IMR-90 (cell line): ENCODE measurements at regions not wholly inside any gene's neighbourhood (a gene's known extent, or its start where the extent isn't known, plus 50 kb on each side); places are given as distances from the start of the nearest gene placed in this dataset.

Source experiments
- BHLHE40 ChIP-seq: fragments of 150-350 bp; IDR thresholded peaks from 2 replicates; pipeline ENCODE4 v1.6.1; 2016; ENCODE audit warnings: mild to moderate bottlenecking, low read depth, low read length
- CEBPB ChIP-seq: IDR thresholded peaks from 2 replicates; pipeline ENCODE4 v1.6.1; 2012; ENCODE audit warnings: low read depth, low read length, improper control_type of control experiment
- FOS ChIP-seq: fragments of 150-350 bp; IDR thresholded peaks from 2 replicates; pipeline ENCODE4 v1.6.1; 2016; ENCODE audit warnings: low read depth, low read length
- MAFK ChIP-seq: IDR thresholded peaks from 2 replicates; pipeline ENCODE4 v1.6.1; 2012; ENCODE audit warnings: low read depth, low read length, improper control_type of control experiment
- POLR2A ChIP-seq: IDR thresholded peaks from 2 replicates; pipeline ENCODE4 v1.6.1; 2012; ENCODE audit warnings: mild to moderate bottlenecking, low read depth, low read length
- RAD21 ChIP-seq: IDR thresholded peaks from 2 replicates; pipeline ENCODE4 v1.6.1; 2012; ENCODE audit warnings: low read length, improper control_type of control experiment
- RCOR1 ChIP-seq: IDR thresholded peaks from 2 replicates; pipeline ENCODE4 v1.6.1; 2012; ENCODE audit warnings: mild to moderate bottlenecking, low read length, improper control_type of control experiment; ENCODE audit not compliant: insufficient replicate concordance
- TF ChIP-seq, protein P1 (sequence below): conservative IDR thresholded peaks from 2 replicates; pipeline ENCODE4 v1.5.1; 2012; ENCODE audit warnings: mild to moderate bottlenecking, low read depth, low read length, improper control_type of control experiment
- TF ChIP-seq, protein P2 (sequence below): fragments of 150-350 bp; IDR thresholded peaks from 2 replicates; pipeline ENCODE4 v1.6.1; 2016; ENCODE audit warnings: low read depth, mild to moderate bottlenecking, low read length, moderate library complexity, borderline replicate concordance

DNA sequence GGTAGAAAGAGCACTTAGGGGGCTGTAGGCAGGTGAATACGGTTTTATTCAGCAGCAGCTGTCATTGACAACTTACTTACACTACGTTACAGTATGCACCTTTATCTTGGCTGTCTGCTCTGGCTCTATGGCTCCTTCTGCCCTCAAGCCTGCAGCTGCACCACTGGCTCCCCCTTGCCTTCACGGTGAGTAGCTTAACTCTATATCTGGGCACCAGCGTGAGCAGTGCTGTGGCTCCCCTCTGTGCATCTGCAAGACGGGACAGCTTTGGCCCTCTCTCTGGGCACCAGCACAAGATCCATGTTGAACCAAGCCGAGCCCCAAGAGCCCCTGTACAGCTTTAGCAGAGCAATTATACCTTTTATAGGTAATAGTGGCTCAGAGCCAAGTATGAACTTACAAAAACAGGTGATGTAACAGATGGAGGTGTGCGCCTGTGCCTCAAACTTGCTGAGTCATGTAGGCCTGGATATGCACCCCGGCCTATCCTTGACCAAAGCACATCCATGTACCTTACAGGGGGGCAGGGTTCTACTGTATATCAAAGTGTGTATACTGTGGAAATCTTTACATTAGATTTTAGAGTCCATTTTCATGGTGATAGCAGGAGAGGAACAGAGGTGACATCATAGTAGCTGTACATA is 96.9 kb upstream of the CTSC start:
- TF ChIP-seq MAFK = no peak
- no peak for TF ChIP-seq RCOR1
- no peak for TF ChIP-seq POLR2A
- no peak for TF ChIP-seq BHLHE40
- TF ChIP-seq FOS = no peak
- TF ChIP-seq, protein P1, sequence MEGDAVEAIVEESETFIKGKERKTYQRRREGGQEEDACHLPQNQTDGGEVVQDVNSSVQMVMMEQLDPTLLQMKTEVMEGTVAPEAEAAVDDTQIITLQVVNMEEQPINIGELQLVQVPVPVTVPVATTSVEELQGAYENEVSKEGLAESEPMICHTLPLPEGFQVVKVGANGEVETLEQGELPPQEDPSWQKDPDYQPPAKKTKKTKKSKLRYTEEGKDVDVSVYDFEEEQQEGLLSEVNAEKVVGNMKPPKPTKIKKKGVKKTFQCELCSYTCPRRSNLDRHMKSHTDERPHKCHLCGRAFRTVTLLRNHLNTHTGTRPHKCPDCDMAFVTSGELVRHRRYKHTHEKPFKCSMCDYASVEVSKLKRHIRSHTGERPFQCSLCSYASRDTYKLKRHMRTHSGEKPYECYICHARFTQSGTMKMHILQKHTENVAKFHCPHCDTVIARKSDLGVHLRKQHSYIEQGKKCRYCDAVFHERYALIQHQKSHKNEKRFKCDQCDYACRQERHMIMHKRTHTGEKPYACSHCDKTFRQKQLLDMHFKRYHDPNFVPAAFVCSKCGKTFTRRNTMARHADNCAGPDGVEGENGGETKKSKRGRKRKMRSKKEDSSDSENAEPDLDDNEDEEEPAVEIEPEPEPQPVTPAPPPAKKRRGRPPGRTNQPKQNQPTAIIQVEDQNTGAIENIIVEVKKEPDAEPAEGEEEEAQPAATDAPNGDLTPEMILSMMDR = no peak
- no peak for TF ChIP-seq RAD21
- TF ChIP-seq, protein P2, sequence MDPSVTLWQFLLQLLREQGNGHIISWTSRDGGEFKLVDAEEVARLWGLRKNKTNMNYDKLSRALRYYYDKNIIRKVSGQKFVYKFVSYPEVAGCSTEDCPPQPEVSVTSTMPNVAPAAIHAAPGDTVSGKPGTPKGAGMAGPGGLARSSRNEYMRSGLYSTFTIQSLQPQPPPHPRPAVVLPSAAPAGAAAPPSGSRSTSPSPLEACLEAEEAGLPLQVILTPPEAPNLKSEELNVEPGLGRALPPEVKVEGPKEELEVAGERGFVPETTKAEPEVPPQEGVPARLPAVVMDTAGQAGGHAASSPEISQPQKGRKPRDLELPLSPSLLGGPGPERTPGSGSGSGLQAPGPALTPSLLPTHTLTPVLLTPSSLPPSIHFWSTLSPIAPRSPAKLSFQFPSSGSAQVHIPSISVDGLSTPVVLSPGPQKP = no peak
- TF ChIP-seq CEBPB = no peak
